Esophagus squamous epithelium (tissue), 4 donors: ENCODE measurements at regions not wholly inside any gene's neighbourhood (a gene's known extent, or its start where the extent isn't known, plus 50 kb on each side); places are given as distances from the start of the nearest gene placed in this dataset.

Experiments used
- POLR2A ChIP-seq, 4 donors: fragments of 450-650 bp; IDR thresholded peaks; one replicate each; pipeline ENCODE4 v1.6.1; 2017; ENCODE audit warnings: antibody characterized with exemption in 4 of 4, mild to moderate bottlenecking in 4 of 4, moderate library complexity in 3 of 4
- TF ChIP-seq, protein P1 (sequence below), 6 experiments: fragments of 450-650 bp in 4 of 6; fragments of 200-600 bp in 2 of 6; sonication (generic) in 2 of 6; IDR thresholded peaks; one replicate each; pipeline ENCODE4 v1.5.1; 2016 to 2019; ENCODE audit warnings: antibody characterized with exemption in 6 of 6, mild to moderate bottlenecking in 4 of 6, moderate library complexity in 4 of 6

DNA sequence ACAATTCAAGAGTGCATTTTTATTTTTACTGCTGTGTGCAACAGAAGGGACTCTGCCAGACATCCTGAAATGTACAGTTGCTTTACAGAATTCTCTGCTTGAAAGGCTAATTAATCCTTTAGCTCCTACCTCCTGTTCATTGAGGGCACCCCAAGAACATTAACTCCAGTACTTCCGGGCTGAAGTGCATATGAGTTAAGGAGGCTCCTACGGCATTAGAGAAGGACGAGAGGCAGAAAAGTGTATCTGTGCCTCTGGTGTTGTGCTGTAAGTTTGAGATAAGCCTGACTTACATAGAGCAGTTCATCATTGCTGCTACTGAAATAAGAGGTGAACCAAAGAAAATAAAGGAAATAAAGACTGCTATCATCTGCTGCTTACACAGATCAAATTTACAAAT is 609.3 kb upstream of the ADGRB3 start:
- no peak for TF ChIP-seq POLR2A (IDR thresholded peaks at IDR 0.05)
- TF ChIP-seq, protein P1, sequence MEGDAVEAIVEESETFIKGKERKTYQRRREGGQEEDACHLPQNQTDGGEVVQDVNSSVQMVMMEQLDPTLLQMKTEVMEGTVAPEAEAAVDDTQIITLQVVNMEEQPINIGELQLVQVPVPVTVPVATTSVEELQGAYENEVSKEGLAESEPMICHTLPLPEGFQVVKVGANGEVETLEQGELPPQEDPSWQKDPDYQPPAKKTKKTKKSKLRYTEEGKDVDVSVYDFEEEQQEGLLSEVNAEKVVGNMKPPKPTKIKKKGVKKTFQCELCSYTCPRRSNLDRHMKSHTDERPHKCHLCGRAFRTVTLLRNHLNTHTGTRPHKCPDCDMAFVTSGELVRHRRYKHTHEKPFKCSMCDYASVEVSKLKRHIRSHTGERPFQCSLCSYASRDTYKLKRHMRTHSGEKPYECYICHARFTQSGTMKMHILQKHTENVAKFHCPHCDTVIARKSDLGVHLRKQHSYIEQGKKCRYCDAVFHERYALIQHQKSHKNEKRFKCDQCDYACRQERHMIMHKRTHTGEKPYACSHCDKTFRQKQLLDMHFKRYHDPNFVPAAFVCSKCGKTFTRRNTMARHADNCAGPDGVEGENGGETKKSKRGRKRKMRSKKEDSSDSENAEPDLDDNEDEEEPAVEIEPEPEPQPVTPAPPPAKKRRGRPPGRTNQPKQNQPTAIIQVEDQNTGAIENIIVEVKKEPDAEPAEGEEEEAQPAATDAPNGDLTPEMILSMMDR (IDR thresholded peaks at IDR 0.05): no peak
